ENCODE measurements at regions not wholly inside any gene's neighbourhood (a gene's known extent, or its start where the extent isn't known, plus 50 kb on each side); places are given as distances from the start of the nearest gene placed in this dataset.
"Not testable (repeated sequence)": the region's sequence is repeated elsewhere in the genome, so short reads cannot be mapped to it uniquely, and the experiment has no call there.

GRCh38 chr9:31045810-31046209 is 1338.6 kb upstream of the ACO1 start:
- H3K4me1 ChIP-seq (ENCODE audit: control insufficient read depth, insufficient read depth, low read length), result no peaks in the 10 kb centered on the region
- in situ Hi-C loops (cut with HindIII; ENCODE audit: low pct_unique_long_range_greater_than_20kb, low sequenced_read_pairs), result no loop called here
- no peaks in the 10 kb centered on the region for H3K36me3 ChIP-seq (ENCODE audit: control insufficient read depth, insufficient read depth, low read length)
- intact Hi-C loops (cut with micrococcal nuclease; ENCODE audit: unreplicated experiment), result no loop called here
- TF ChIP-seq CTCF (IDR thresholded peaks at IDR 0.05) (no peak), REST (IDR thresholded peaks at IDR 0.05; ENCODE audit: insufficient read depth in 1 of 2, low read depth in 2 of 2, low read length in 1 of 2) (no peak), TCF7L2 (IDR thresholded peaks at IDR 0.05; ENCODE audit: low read depth, low read length) (no peak), SIN3A (IDR thresholded peaks at IDR 0.05; ENCODE audit: borderline replicate concordance, insufficient read depth, low read depth, low read length) (no peak), POLR2AphosphoS5 (IDR thresholded peaks at IDR 0.05; ENCODE audit: low read depth, low read length) (no peak)
- no peaks in the 10 kb centered on the region for H3K27me3 ChIP-seq (ENCODE audit: control insufficient read depth, insufficient read depth, low read length)
- H3K27ac ChIP-seq (ENCODE audit: low read length), result no peak overlapping the region
- H3K9me3 ChIP-seq (ENCODE audit: control insufficient read depth, insufficient read depth, low read depth, low read length), result no peaks in the 10 kb centered on the region
- BruUV-seq (replicated peaks), result no TSS peak
- no peak overlapping the region for H3K4me3 ChIP-seq (ENCODE audit: low read depth in 2 of 2, low read length in 2 of 2)
- ChIA-PET CTCF (no interaction called here), POLR2A (no interaction called here)
- no peak for ATAC-seq
- no peak for DNase-seq (ENCODE audit: low read depth, low spot score)

- POLR2A ChIA-PET; H3K27ac ChIP-seq (ENCODE audit: low read length); H3K36me3 ChIP-seq (ENCODE audit: control insufficient read depth, insufficient read depth, low read length); H3K4me1 ChIP-seq (ENCODE audit: control insufficient read depth, insufficient read depth, low read length); DNase-seq (ENCODE audit: low read depth, low spot score); intact Hi-C loops (cut with micrococcal nuclease; ENCODE audit: unreplicated experiment); BruUV-seq (replicated peaks); H3K27me3 ChIP-seq (ENCODE audit: control insufficient read depth, insufficient read depth, low read length); ATAC-seq; H3K9me3 ChIP-seq (ENCODE audit: control insufficient read depth, insufficient read depth, low read depth, low read length); H3K4me3 ChIP-seq (ENCODE audit: low read depth in 2 of 2, low read length in 2 of 2); CTCF ChIA-PET; in situ Hi-C loops (cut with HindIII; ENCODE audit: low pct_unique_long_range_greater_than_20kb, low sequenced_read_pairs): not testable (repeated sequence)
These were observed 1322.9 kb upstream of the ACO1 start for GRCh38 chr9:31061592-31061991.

GRCh38 chr9:31065691-31066090 is 1318.8 kb upstream of the ACO1 start:
- Histone ChIP-seq H3K4me3 (ENCODE audit: low read depth in 2 of 2, low read length in 2 of 2) (no peak overlapping the region), H3K36me3 (ENCODE audit: control insufficient read depth, insufficient read depth, low read length) (no peaks in the 10 kb centered on the region), H3K4me1 (ENCODE audit: control insufficient read depth, insufficient read depth, low read length) (no peaks in the 10 kb centered on the region), H3K9me3 (ENCODE audit: control insufficient read depth, insufficient read depth, low read depth, low read length) (no peaks in the 10 kb centered on the region), H3K27ac (ENCODE audit: low read length) (no peak overlapping the region), H3K27me3 (ENCODE audit: control insufficient read depth, insufficient read depth, low read length) (no peaks in the 10 kb centered on the region)
- no peak for DNase-seq (ENCODE audit: low read depth, low spot score)
- POLR2A ChIA-PET, result no interaction called here
- in situ Hi-C loops (cut with HindIII; ENCODE audit: low pct_unique_long_range_greater_than_20kb, low sequenced_read_pairs), result no loop called here
- no TSS peak for BruUV-seq (replicated peaks)
- TF ChIP-seq POLR2AphosphoS5 (IDR thresholded peaks at IDR 0.05; ENCODE audit: low read depth, low read length) (no peak), REST (IDR thresholded peaks at IDR 0.05; ENCODE audit: insufficient read depth in 1 of 2, low read depth in 2 of 2, low read length in 1 of 2) (no peak), SIN3A (IDR thresholded peaks at IDR 0.05; ENCODE audit: borderline replicate concordance, insufficient read depth, low read depth, low read length) (no peak), CTCF (IDR thresholded peaks at IDR 0.05) (no peak), TCF7L2 (IDR thresholded peaks at IDR 0.05; ENCODE audit: low read depth, low read length) (no peak)
- CTCF ChIA-PET, result no interaction called here
- no peak for ATAC-seq
- intact Hi-C loops (cut with micrococcal nuclease; ENCODE audit: unreplicated experiment), result no loop called here
